ENCODE measurements at regions not wholly inside any gene's neighbourhood (a gene's known extent, or its start where the extent isn't known, plus 50 kb on each side); places are given as distances from the start of the nearest gene placed in this dataset.

DNA sequence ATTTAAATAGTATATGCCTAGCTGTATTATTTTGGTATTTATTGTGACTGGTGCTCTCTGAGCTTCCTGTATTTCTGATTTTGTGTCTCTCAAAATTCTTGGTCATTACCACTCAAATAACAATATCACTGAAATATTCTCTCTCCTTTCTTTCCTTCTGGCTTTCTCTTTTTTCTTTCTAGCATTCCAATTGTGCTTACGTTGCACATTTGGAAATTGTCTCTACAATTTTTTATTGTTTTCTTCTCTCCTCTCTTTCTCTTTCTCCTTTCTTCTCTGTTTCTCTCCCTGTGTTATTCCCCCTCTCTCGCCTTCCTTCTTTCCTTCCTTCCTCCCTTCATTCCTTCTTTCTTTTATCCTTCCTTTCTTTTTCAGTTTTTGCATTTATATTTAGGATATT is 89.6 kb upstream of the MCTP2 start:
- TF ChIP-seq PPARA (CRISPR knock-in tag; IDR thresholded peaks at IDR 0.05; ENCODE audit: borderline replicate concordance): no peak
- no peak for TF ChIP-seq CREB5 (CRISPR knock-in tag; IDR thresholded peaks at IDR 0.05; ENCODE audit: low read depth)
- no peak for TF ChIP-seq GLIS3 (CRISPR knock-in tag; IDR thresholded peaks at IDR 0.05)
- TF ChIP-seq ESRRG (CRISPR knock-in tag; IDR thresholded peaks at IDR 0.05): no peak
- no peak for TF ChIP-seq SNAI2 (CRISPR knock-in tag; IDR thresholded peaks at IDR 0.05)
- TF ChIP-seq ZFP30 (CRISPR knock-in tag; IDR thresholded peaks at IDR 0.05): no peak
- no peak for TF ChIP-seq TOX (CRISPR knock-in tag; IDR thresholded peaks at IDR 0.05; ENCODE audit: borderline replicate concordance)
- TF ChIP-seq TCF4 (CRISPR knock-in tag; IDR thresholded peaks at IDR 0.05; ENCODE audit: borderline replicate concordance): no peak
- no peak for TF ChIP-seq ZNF70 (CRISPR knock-in tag; IDR thresholded peaks at IDR 0.05)
- no peak for TF ChIP-seq ZNF8 (CRISPR knock-in tag; IDR thresholded peaks at IDR 0.05)
- ATAC-seq: no peak

- TF ChIP-seq ESRRG (CRISPR knock-in tag; IDR thresholded peaks at IDR 0.05) (no peak), PATZ1 (CRISPR knock-in tag; IDR thresholded peaks at IDR 0.05; ENCODE audit: borderline replicate concordance) (no peak), TCF4 (CRISPR knock-in tag; IDR thresholded peaks at IDR 0.05; ENCODE audit: borderline replicate concordance) (no peak), CSDC2 (CRISPR knock-in tag; IDR thresholded peaks at IDR 0.05) (no peak), ZNF70 (CRISPR knock-in tag; IDR thresholded peaks at IDR 0.05) (no peak), OSR1 (CRISPR knock-in tag; IDR thresholded peaks at IDR 0.05) (no peak), ARNTL (CRISPR knock-in tag; IDR thresholded peaks at IDR 0.05; ENCODE audit: borderline replicate concordance, low read depth) (no peak), ZNF565 (CRISPR knock-in tag; conservative IDR thresholded peaks at IDR 0.05; ENCODE audit: low read depth) (no peak), ZC3H10 (CRISPR knock-in tag; IDR thresholded peaks at IDR 0.05) (no peak), ZFP3 (CRISPR knock-in tag; IDR thresholded peaks at IDR 0.05) (no peak), PPARA (CRISPR knock-in tag; IDR thresholded peaks at IDR 0.05; ENCODE audit: borderline replicate concordance) (no peak)
- TF ChIP-seq, protein P1, sequence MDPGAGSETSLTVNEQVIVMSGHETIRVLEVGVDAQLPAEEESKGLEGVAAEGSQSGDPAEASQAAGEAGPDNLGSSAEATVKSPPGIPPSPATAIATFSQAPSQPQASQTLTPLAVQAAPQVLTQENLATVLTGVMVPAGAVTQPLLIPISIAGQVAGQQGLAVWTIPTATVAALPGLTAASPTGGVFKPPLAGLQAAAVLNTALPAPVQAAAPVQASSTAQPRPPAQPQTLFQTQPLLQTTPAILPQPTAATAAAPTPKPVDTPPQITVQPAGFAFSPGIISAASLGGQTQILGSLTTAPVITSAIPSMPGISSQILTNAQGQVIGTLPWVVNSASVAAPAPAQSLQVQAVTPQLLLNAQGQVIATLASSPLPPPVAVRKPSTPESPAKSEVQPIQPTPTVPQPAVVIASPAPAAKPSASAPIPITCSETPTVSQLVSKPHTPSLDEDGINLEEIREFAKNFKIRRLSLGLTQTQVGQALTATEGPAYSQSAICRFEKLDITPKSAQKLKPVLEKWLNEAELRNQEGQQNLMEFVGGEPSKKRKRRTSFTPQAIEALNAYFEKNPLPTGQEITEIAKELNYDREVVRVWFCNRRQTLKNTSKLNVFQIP (CRISPR knock-in tag; IDR thresholded peaks at IDR 0.05; ENCODE audit: borderline replicate concordance, low read depth): no peak
- TF ChIP-seq, protein P2, sequence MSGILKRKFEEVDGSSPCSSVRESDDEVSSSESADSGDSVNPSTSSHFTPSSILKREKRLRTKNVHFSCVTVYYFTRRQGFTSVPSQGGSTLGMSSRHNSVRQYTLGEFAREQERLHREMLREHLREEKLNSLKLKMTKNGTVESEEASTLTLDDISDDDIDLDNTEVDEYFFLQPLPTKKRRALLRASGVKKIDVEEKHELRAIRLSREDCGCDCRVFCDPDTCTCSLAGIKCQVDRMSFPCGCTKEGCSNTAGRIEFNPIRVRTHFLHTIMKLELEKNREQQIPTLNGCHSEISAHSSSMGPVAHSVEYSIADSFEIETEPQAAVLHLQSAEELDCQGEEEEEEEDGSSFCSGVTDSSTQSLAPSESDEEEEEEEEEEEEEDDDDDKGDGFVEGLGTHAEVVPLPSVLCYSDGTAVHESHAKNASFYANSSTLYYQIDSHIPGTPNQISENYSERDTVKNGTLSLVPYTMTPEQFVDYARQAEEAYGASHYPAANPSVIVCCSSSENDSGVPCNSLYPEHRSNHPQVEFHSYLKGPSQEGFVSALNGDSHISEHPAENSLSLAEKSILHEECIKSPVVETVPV (CRISPR knock-in tag; IDR thresholded peaks at IDR 0.05): no peak
- TF ChIP-seq, protein P3, sequence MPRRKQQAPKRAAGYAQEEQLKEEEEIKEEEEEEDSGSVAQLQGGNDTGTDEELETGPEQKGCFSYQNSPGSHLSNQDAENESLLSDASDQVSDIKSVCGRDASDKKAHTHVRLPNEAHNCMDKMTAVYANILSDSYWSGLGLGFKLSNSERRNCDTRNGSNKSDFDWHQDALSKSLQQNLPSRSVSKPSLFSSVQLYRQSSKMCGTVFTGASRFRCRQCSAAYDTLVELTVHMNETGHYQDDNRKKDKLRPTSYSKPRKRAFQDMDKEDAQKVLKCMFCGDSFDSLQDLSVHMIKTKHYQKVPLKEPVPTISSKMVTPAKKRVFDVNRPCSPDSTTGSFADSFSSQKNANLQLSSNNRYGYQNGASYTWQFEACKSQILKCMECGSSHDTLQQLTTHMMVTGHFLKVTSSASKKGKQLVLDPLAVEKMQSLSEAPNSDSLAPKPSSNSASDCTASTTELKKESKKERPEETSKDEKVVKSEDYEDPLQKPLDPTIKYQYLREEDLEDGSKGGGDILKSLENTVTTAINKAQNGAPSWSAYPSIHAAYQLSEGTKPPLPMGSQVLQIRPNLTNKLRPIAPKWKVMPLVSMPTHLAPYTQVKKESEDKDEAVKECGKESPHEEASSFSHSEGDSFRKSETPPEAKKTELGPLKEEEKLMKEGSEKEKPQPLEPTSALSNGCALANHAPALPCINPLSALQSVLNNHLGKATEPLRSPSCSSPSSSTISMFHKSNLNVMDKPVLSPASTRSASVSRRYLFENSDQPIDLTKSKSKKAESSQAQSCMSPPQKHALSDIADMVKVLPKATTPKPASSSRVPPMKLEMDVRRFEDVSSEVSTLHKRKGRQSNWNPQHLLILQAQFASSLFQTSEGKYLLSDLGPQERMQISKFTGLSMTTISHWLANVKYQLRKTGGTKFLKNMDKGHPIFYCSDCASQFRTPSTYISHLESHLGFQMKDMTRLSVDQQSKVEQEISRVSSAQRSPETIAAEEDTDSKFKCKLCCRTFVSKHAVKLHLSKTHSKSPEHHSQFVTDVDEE (CRISPR knock-in tag; IDR thresholded peaks at IDR 0.05): no peak
- no peak for ATAC-seq
Observed at GRCh38 chr15:94135486-94136147, 95.7 kb upstream of the MCTP2 start.

DNA sequence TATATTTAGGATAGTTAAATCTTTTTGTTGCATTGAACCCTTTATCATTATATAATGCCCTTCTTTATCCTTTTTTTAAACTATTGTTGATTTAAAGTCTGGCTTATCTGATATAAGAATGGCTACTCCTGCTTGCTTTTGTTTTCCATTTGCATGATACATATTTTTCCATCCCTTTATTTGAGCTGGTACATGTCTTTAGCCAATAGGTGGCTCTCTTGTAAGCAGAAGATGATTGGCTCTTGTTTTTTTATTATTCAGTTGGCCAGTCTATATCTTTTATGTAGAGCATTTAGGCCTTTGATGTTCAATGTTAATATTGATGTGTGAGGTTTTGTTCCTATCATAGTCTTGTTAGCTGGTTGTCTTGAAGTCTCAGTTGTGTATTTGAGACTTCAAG is 99.5 kb upstream of the MCTP2 start:
- no peak for ATAC-seq
- no peak for TF ChIP-seq GLIS3 (CRISPR knock-in tag; IDR thresholded peaks at IDR 0.05)
- no peak for TF ChIP-seq ZNF565 (CRISPR knock-in tag; conservative IDR thresholded peaks at IDR 0.05; ENCODE audit: low read depth)
- TF ChIP-seq ZNF8 (CRISPR knock-in tag; IDR thresholded peaks at IDR 0.05): no peak
- TF ChIP-seq, protein P1 (CRISPR knock-in tag; IDR thresholded peaks at IDR 0.05; ENCODE audit: borderline replicate concordance, low read depth): no peak
- TF ChIP-seq, protein P3 (CRISPR knock-in tag; IDR thresholded peaks at IDR 0.05): no peak
- no peak for TF ChIP-seq RARB (CRISPR knock-in tag; IDR thresholded peaks at IDR 0.05)
- no peak for TF ChIP-seq ISL1 (CRISPR knock-in tag; IDR thresholded peaks at IDR 0.05)
- no peak for TF ChIP-seq ZFP3 (CRISPR knock-in tag; IDR thresholded peaks at IDR 0.05)
- TF ChIP-seq PPARA (CRISPR knock-in tag; IDR thresholded peaks at IDR 0.05; ENCODE audit: borderline replicate concordance): no peak
- no peak for TF ChIP-seq SNAI2 (CRISPR knock-in tag; IDR thresholded peaks at IDR 0.05)
- TF ChIP-seq CSDC2 (CRISPR knock-in tag; IDR thresholded peaks at IDR 0.05): no peak
- TF ChIP-seq ARNTL (CRISPR knock-in tag; IDR thresholded peaks at IDR 0.05; ENCODE audit: borderline replicate concordance, low read depth): no peak
- TF ChIP-seq ZC3H10 (CRISPR knock-in tag; IDR thresholded peaks at IDR 0.05): no peak
- TF ChIP-seq BACH2 (CRISPR knock-in tag; IDR thresholded peaks at IDR 0.05; ENCODE audit: borderline replicate concordance): no peak
- TF ChIP-seq OSR1 (CRISPR knock-in tag; IDR thresholded peaks at IDR 0.05): no peak
